BJ (cell line): ENCODE measurements at regions not wholly inside any gene's neighbourhood (a gene's known extent, or its start where the extent isn't known, plus 50 kb on each side); places are given as distances from the start of the nearest gene placed in this dataset.

Experiments
- CTCF ChIA-PET: fragments of 350-600 bp; formaldehyde crosslinking; extraction: SDS; loops from one replicate; lab custom pipeline; 2021; ENCODE audit warnings: antibody characterized with exemption, inconsistent platforms; lab: Yijun Ruan, JAX
- POLR2A ChIA-PET: fragments of 300-600 bp; sonication (Branson Sonifier 250); formaldehyde crosslinking; extraction: SDS; loops from one replicate; lab custom pipeline; 2021; ENCODE audit warnings: antibody characterized with exemption; lab: Charles Lee
- DNase-seq: peaks from one replicate; pipeline ENCODE4 v3.0.0-alpha.2; 2011; ENCODE audit warnings: low read depth
- H3K27me3 ChIP-seq: 2 replicates; pipeline ENCODE4 v1.6.0; 2011; ENCODE audit warnings: low read length; ENCODE audit not compliant: control insufficient read depth, insufficient read depth
- H3K36me3 ChIP-seq: 2 replicates; pipeline ENCODE4 v1.5.1; 2011; ENCODE audit warnings: low read length; ENCODE audit not compliant: control insufficient read depth, insufficient read depth
- H3K4me3 ChIP-seq: 2 replicates; pipeline ENCODE4 v1.5.1; 2011; ENCODE audit warnings: low read depth, mild to moderate bottlenecking, control low read depth, low read length
- TF ChIP-seq, protein P1 (sequence below): IDR thresholded peaks from 2 replicates; pipeline ENCODE4 v1.5.1; 2011; ENCODE audit warnings: low read depth, mild to moderate bottlenecking, control low read depth, inconsistent platforms, low read length, moderate library complexity; ENCODE audit not compliant: insufficient read depth

DNA sequence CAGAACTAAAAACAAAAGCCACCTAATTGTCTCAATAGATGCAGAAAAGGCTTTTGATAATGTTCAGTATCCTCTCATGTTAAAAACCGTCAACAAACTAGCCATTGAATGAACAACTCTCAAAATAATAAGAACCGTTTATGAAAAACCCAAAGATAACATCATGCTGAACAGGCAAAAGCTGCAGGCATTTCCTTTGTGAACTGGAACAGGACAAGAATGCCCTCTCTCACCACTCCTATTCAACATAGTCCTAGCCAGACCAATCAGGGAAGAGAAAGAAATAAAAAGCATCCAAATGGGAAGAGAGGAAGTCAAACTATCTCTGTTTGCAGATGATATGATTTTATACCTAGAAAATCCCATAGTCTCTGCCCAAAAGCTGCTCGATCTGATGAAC is 179.6 kb upstream of the EDNRB start:
- H3K4me3 ChIP-seq: no peak overlapping the region
- no peaks in the 10 kb centered on the region for H3K36me3 ChIP-seq
- no peak for DNase-seq
- no peaks in the 10 kb centered on the region for H3K27me3 ChIP-seq
- ChIA-PET POLR2A (no interaction called here), CTCF (no interaction called here)
- TF ChIP-seq, protein P1, sequence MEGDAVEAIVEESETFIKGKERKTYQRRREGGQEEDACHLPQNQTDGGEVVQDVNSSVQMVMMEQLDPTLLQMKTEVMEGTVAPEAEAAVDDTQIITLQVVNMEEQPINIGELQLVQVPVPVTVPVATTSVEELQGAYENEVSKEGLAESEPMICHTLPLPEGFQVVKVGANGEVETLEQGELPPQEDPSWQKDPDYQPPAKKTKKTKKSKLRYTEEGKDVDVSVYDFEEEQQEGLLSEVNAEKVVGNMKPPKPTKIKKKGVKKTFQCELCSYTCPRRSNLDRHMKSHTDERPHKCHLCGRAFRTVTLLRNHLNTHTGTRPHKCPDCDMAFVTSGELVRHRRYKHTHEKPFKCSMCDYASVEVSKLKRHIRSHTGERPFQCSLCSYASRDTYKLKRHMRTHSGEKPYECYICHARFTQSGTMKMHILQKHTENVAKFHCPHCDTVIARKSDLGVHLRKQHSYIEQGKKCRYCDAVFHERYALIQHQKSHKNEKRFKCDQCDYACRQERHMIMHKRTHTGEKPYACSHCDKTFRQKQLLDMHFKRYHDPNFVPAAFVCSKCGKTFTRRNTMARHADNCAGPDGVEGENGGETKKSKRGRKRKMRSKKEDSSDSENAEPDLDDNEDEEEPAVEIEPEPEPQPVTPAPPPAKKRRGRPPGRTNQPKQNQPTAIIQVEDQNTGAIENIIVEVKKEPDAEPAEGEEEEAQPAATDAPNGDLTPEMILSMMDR: no peak

DNA sequence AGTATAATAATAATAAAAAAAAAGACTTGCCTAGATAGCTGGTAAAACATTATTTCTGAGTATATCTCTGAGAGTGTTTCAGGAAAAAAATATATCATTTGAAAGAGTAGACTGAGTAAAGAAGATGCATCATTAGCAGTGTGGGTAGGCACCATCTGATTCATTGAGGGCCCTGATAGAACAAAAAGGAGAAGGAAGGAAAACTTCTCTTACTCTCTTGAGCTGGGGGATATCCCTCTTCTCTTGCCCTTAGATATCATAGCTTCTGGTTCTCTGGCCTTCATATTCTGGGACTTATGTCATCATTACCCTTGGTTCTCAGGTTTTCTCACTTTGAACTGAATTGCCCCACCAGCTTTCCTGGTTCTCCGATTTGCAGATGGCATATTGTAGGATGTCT is 177.6 kb upstream of the EDNRB start:
- ChIA-PET POLR2A (no interaction called here), CTCF (no interaction called here)
- TF ChIP-seq, protein P1: no peak
- no peaks in the 10 kb centered on the region for H3K36me3 ChIP-seq
- H3K27me3 ChIP-seq: no peaks in the 10 kb centered on the region
- DNase-seq: no peak
- no peak overlapping the region for H3K4me3 ChIP-seq

DNA sequence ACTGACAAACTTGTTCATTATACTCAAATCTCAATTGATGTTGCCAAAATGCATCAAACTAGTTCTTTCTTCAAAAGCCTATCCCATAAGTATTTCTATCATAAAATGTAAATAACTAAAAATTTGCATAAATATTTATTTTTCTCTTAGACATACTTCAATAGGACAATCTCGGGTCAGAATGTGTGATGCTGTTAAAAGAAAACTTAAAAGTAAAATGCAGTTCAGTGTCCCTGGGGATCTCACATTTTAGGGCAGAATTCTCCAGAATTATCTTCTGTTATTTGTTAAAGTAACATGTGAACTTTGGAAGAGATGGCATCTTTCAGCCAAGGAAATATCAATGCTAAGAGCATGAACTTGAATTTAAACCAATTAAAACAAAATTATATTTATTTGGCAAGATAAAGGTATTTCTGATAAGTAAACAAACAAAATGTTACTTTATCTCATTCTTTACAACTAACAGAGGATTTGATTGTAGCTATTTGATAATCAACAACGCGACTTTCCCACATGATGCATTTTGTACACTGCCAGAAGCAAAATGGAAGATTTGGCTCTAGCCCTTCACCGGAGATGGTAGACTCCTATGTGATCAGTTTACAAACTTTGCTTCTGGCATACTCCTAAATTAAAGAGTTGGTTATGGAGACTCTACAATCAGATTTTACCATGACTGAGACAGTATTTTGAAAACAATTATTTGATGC is 169.5 kb upstream of the EDNRB start:
- Histone ChIP-seq H3K4me3 (no peak overlapping the region), H3K27me3 (no peaks in the 10 kb centered on the region), H3K36me3 (no peaks in the 10 kb centered on the region)
- ChIA-PET CTCF (no interaction called here), POLR2A (no interaction called here)
- no peak for DNase-seq
- TF ChIP-seq, protein P1: no peak

DNA sequence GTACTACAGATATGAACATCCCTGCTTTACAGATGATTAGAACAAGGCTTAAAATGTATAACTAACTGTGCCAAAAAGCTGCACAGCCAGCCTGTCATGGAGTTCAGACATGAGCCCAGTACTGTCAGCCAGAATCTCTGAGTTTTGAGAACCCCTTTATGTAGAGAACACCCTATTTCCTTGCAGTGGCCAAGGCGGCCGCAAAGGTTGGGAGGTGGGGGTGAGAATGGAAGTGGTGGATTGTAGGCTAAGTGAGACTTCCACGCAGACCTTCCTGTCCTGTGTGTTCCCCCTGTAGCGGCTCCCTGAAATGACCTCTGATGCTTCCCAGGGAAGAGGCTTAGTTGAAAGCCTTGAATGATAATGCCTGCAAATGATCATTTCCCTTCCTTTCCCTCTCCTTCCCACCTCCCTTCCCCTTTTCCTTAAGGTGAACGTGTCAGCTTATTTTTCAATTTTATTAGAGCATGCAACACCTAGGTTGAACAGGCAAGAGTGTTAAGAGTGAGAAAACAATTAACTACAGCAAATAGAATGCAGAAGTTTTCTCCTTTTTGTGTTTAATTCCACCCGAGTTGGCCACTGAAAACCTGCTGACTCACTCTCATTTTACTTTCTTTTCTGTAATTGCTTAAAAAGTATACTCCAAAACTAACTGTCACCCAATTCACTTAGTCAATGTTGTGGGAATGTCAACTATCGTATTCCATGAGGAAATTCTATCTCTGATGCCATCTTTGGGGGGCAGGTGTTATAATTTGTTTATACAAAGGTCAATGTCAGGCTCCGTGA is 167.0 kb upstream of the EDNRB start:
- Histone ChIP-seq H3K36me3 (no peaks in the 10 kb centered on the region), H3K27me3 (no peaks in the 10 kb centered on the region), H3K4me3 (no peak overlapping the region)
- ChIA-PET POLR2A (no interaction called here), CTCF (no interaction called here)
- no peak for DNase-seq
- TF ChIP-seq, protein P1: no peak

DNA sequence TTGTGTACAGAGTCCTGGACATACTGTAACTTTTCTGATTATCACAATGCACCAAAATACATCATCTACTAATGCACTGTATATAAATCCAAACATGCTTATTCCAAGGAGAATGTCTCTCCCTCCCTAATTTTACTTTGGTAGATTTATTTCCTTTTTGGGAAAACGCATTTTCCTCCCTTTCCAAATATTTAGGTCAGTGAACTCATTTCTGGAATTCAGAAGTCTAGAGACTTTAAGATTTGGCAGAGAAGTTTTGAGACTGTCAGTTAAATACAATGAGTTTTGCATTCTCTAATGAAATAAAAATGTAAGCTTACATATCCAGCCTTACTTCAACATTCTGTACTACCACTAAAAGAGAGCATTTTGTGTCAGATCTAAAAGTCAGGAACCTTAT is 165.8 kb upstream of the EDNRB start:
- no peaks in the 10 kb centered on the region for H3K27me3 ChIP-seq
- no peak overlapping the region for H3K4me3 ChIP-seq
- ChIA-PET CTCF (no interaction called here), POLR2A (no interaction called here)
- no peaks in the 10 kb centered on the region for H3K36me3 ChIP-seq
- DNase-seq: no peak
- TF ChIP-seq, protein P1: no peak
